Lung microvascular endothelial cell (primary cell): ENCODE measurements at regions not wholly inside any gene's neighbourhood (a gene's known extent, or its start where the extent isn't known, plus 50 kb on each side); places are given as distances from the start of the nearest gene placed in this dataset.
A peak's percentile ranks its signal among the peaks of the same experiment; 100 is the strongest.

ENCODE experiments used
- DNase-seq, 2 donors: peaks; one replicate each; pipeline versions ENCODE4 v3.0.0 to v3.0.0-alpha.2; 2010; ENCODE audit warnings: low read depth in 2 of 2

DNA sequence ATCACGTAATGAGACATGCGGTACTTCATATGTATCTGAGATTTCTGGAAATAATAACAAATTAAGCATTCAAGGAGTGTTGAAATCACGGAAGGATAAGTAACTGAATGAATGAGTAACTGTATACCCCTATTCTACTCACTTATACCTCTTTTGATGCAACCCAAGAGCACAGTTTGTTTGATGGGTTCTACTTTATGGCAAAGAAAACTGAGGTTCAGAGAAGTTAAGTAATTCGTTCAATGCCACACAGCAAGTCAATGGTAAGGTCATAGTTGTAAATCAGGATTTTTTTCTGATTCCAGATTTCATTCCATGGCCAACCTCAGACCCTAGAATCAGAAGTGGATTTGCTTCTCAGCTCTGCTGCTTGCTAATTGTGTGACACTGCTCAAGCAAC lies 544.5 kb upstream of the TBX3 start:
- DNase-seq: no peak

GRCh38 chr12:115227137-115227615 lies 543.2 kb upstream of the TBX3 start:
- peak in 1 of 2 donors; percentile 25 for DNase-seq

DNA sequence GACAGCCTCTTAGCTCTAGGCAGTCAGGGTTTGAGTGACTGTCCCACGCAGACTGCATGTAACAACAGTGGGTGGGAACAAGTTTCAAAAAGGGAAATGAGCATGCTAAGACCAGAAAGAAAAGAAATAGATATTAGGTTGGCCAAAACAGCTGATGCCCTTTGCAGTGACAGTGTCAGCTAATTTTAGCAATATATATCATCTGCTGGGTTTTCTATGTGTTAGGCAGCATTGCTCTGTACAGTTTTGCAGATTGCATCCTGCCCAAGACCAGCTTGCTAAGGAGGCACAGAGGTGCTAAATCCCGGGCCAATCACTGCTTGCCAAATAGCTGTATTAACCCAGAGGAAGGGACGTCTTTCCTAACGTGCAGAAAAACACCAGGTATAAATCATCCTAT lies 541.9 kb upstream of the TBX3 start:
- no peak for DNase-seq

DNA sequence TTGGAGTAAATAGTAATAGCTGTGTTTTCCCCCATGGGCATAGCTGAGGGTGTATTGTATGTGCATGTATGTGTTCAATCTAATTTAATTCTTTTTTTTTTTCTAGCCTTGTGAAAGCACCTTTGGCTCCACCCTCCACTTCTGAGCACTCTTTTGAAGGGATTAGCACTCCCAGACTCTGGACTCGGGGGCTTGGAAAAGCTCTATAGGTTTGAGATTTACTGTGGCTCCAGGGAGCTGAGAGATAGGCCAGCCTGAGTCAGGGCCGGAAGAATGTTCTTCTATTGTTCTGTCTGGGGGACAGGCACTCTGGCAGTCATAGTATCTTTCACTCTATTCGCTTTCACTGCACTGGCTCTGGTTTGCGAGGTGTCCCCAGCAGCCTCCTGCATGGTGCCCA lies 540.0 kb upstream of the TBX3 start:
- DNase-seq: no peak

DNA sequence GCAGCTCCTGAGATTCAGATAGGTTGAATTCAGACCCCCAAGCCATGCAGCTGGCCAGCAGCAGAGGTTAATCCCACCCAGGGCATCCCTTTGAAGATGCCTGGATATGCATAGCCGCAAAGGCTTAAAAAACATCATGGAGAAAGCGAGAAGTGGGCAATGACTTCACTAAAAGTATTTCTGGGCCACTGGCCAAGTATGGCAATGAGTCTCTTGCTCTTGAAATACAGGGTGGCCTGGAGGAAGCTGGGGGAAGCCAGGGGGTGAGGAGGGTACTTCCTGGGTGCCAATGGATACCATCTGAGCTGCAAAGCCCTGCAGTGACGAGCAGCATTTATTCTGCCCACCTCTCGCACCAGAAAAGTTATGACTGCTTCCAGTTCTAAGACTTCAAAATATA lies 539.3 kb upstream of the TBX3 start:
- DNase-seq: peak in 1 of 2 donors; percentile 29

DNA sequence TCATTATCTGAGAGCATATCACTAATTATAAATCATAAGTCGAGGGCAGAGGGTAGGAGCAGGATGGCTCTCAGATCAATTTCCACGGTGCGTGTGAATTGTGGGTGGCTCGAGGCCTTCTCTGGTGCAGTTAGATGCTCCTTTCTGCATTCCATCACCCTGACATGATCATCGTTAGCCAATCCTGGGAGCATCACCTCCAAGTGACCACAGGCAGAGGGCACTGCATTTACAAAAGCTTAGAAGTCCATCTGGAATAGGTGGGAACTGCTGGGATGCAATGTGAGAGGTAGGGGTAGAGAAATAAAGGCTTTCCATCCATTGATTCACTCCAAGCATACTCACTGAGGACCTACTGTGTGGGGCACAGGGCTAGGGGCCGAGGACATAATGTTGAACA lies 538.2 kb upstream of the TBX3 start:
- DNase-seq: no peak

GRCh38 chr12:115216301-115216700 lies 532.3 kb upstream of the TBX3 start:
- DNase-seq: peak in 1 of 2 donors; percentile 10

- DNase-seq: no peak
These were observed 531.6 kb upstream of the TBX3 start for GRCh38 chr12:115215544-115215943.

- DNase-seq: no peak
These were observed 529.6 kb upstream of the TBX3 start for GRCh38 chr12:115213538-115214016.

GRCh38 chr12:115213118-115213517 lies 529.1 kb upstream of the TBX3 start:
- DNase-seq: no peak

DNA sequence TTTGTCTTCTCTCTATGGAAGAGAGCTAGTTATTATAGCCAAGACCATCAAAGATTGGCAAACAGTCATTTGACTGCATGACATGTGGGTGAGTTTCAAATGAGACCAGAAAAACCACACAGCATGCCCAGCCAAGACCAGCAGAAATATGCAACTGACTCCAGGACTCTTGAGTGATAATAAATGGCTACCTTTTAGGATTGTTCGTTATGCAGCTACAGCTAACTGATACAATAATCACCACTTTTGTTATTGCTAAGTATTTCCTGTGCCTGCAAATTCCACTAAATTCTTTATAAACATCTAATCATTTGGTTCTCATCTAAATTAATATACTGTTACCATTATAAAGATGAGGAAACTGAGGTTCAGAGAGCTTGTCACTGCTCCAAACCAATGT lies 528.4 kb upstream of the TBX3 start:
- no peak for DNase-seq

- DNase-seq: no peak
These were observed 526.7 kb upstream of the TBX3 start for GRCh38 chr12:115210533-115211252.

- no peak for DNase-seq
These were observed 525.3 kb upstream of the TBX3 start for GRCh38 chr12:115209230-115209629.

DNA sequence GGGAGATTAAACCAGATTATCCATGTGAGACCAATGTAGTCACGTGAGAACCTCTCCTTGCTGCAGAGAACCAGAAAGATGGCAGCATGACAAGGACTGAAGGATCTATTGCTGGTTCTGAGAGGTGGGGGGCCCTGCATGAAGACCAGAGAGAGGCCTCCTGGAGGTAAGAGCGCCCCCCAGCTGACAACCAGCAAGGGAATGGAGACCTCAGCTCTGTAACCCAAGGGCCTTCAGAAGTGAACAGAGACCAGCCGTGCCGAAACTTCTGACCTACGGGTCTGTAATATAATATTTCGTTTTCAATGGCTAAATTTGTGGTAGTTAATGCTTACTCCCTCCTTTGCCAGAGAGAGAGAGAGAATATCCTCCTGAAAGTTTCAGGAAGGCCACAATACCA lies 524.1 kb upstream of the TBX3 start:
- no peak for DNase-seq

GRCh38 chr12:115207216-115207915 lies 523.4 kb upstream of the TBX3 start:
- DNase-seq: no peak

- DNase-seq: no peak
These were observed 522.8 kb upstream of the TBX3 start for GRCh38 chr12:115206801-115207200.

- no peak for DNase-seq
These were observed 521.9 kb upstream of the TBX3 start for GRCh38 chr12:115205755-115206308.

- DNase-seq: peak in 1 of 2 donors; percentile 11
These were observed 521.2 kb upstream of the TBX3 start for GRCh38 chr12:115204957-115205754.

GRCh38 chr12:115203701-115204100 lies 519.7 kb upstream of the TBX3 start:
- DNase-seq: no peak

GRCh38 chr12:115201966-115202365 lies 518.0 kb upstream of the TBX3 start:
- DNase-seq: no peak

- DNase-seq: no peak
These were observed 515.9 kb upstream of the TBX3 start for GRCh38 chr12:115199831-115200230.

- DNase-seq: no peak
These were observed 510.9 kb upstream of the TBX3 start for GRCh38 chr12:115194857-115195256.
